ENCODE measurements at regions not wholly inside any gene's neighbourhood (a gene's known extent, or its start where the extent isn't known, plus 50 kb on each side); places are given as distances from the start of the nearest gene placed in this dataset.
"Not testable (repeated sequence)": the region's sequence is repeated elsewhere in the genome, so short reads cannot be mapped to it uniquely, and the experiment has no call there.

GRCh38 chr11:86175191-86175590 lies 69.4 kb upstream of the EED start:
- DNase-seq (ENCODE audit: low read depth, low spot score) = no peak
- no peaks in the 10 kb centered on the region for H3K36me3 ChIP-seq (ENCODE audit: insufficient read depth, low read length)
- H3K27ac ChIP-seq = no peak overlapping the region
- H3K9ac ChIP-seq (ENCODE audit: insufficient read length) = no peak overlapping the region
- H3K4me3 ChIP-seq = no peak overlapping the region
- no peak for TF ChIP-seq EZH2 (IDR thresholded peaks at IDR 0.05)
- TF ChIP-seq FOXP2 (optimal IDR thresholded peaks at IDR 0.05; ENCODE audit: control extremely low read depth, extremely low read length, insufficient read depth) = no peak
- TF ChIP-seq POLR2AphosphoS5 (IDR thresholded peaks at IDR 0.05; ENCODE audit: borderline replicate concordance, low read depth, low read length) = no peak
- H3K9me3 ChIP-seq (ENCODE audit: low read depth, low read length) = no peaks in the 10 kb centered on the region; the same call in 1 of the 2 replicates

- no peak for DNase-seq (ENCODE audit: low read depth, low spot score)
- no peak overlapping the region for H3K9ac ChIP-seq (ENCODE audit: insufficient read length)
- no peaks in the 10 kb centered on the region for H3K36me3 ChIP-seq (ENCODE audit: insufficient read depth, low read length)
- H3K4me3 ChIP-seq = no peak overlapping the region
- TF ChIP-seq EZH2 (IDR thresholded peaks at IDR 0.05) (no peak), FOXP2 (optimal IDR thresholded peaks at IDR 0.05; ENCODE audit: control extremely low read depth, extremely low read length, insufficient read depth) (no peak), POLR2AphosphoS5 (IDR thresholded peaks at IDR 0.05; ENCODE audit: borderline replicate concordance, low read depth, low read length) (no peak)
- H3K27ac ChIP-seq = no peak overlapping the region
- no peaks in the 10 kb centered on the region; the same call in 1 of the 2 replicates for H3K9me3 ChIP-seq (ENCODE audit: low read depth, low read length)
These were observed 70.2 kb upstream of the EED start for GRCh38 chr11:86174101-86175046.

DNA sequence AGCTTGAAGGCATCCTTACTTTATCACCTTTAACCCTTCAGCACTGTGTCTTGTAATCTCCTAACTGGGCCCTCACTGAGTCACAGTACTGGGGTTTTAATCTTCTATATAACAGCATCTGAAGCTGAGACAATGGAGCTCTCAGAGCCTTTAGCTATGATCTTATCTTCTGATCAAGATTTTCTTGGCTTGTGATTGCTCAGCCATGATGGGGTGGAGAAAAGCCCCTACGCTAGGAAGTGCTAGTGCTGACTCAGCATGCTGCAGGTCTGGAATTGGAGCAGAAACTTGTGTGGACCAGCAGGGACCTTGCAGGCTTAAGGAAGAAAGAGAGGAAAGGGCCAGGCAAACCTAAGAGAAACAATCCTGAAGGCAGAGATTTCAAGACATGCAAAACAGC lies 71.7 kb upstream of the EED start:
- no peak overlapping the region for H3K9ac ChIP-seq (ENCODE audit: insufficient read length)
- no peak for DNase-seq (ENCODE audit: low read depth, low spot score)
- H3K36me3 ChIP-seq (ENCODE audit: insufficient read depth, low read length) = no peaks in the 10 kb centered on the region

DNA sequence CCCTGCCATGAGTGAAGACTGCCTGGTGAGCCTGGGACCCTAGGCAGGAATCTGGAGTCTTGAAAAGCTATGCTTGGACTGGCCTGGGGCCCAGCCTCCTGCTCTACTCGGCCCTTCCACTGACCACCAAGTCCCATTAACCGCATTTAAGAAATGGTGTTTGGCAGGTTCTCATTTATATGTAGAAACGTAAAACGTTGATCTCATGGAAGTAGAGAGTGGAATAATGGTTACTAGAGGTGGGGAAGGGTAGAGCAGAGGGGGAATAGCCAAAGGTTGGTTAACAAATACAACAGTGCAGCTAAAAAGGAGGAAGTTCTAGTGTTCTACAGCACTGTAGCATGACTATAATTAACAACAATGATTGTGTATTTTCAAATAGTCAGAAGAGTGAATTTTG lies 72.9 kb upstream of the EED start:
- Histone ChIP-seq H3K4me3 (no peak overlapping the region), H3K36me3 (ENCODE audit: insufficient read depth, low read length) (no peaks in the 10 kb centered on the region), H3K9ac (ENCODE audit: insufficient read length) (no peak overlapping the region), H3K9me3 (ENCODE audit: low read depth, low read length) (no peaks in the 10 kb centered on the region), H3K27ac (no peak overlapping the region)
- DNase-seq (ENCODE audit: low read depth, low spot score) = no peak
- TF ChIP-seq EZH2 (IDR thresholded peaks at IDR 0.05) = no peak
- no peak for TF ChIP-seq POLR2AphosphoS5 (IDR thresholded peaks at IDR 0.05; ENCODE audit: borderline replicate concordance, low read depth, low read length)
- TF ChIP-seq FOXP2 (optimal IDR thresholded peaks at IDR 0.05; ENCODE audit: control extremely low read depth, extremely low read length, insufficient read depth) = no peak

More for the DNA sequence above, 71.7 kb upstream of the EED start:
- TF ChIP-seq EZH2 (IDR thresholded peaks at IDR 0.05) (no peak), FOXP2 (optimal IDR thresholded peaks at IDR 0.05; ENCODE audit: control extremely low read depth, extremely low read length, insufficient read depth) (no peak), POLR2AphosphoS5 (IDR thresholded peaks at IDR 0.05; ENCODE audit: borderline replicate concordance, low read depth, low read length) (no peak)
- Histone ChIP-seq H3K4me3 (no peak overlapping the region), H3K27ac (no peak overlapping the region), H3K9me3 (ENCODE audit: low read depth, low read length) (no peaks in the 10 kb centered on the region)

- Histone ChIP-seq H3K27ac (no peak overlapping the region), H3K9ac (ENCODE audit: insufficient read length) (no peak overlapping the region)
These were observed 76.9 kb upstream of the EED start for GRCh38 chr11:86167499-86168164.

GRCh38 chr11:86166287-86166686 lies 78.3 kb upstream of the EED start:
- not testable (repeated sequence) for H3K36me3 ChIP-seq (ENCODE audit: insufficient read depth, low read length); H3K27ac ChIP-seq; H3K4me3 ChIP-seq; H3K9ac ChIP-seq (ENCODE audit: insufficient read length); DNase-seq (ENCODE audit: low read depth, low spot score); H3K9me3 ChIP-seq (ENCODE audit: low read depth, low read length)

More at GRCh38 chr11:86167499-86168164, 76.9 kb upstream of the EED start:
- Histone ChIP-seq H3K36me3 (ENCODE audit: insufficient read depth, low read length) (no peaks in the 10 kb centered on the region), H3K4me3 (no peak overlapping the region), H3K9me3 (ENCODE audit: low read depth, low read length) (no peaks in the 10 kb centered on the region)
- TF ChIP-seq FOXP2 (optimal IDR thresholded peaks at IDR 0.05; ENCODE audit: control extremely low read depth, extremely low read length, insufficient read depth) (no peak), EZH2 (IDR thresholded peaks at IDR 0.05) (no peak), POLR2AphosphoS5 (IDR thresholded peaks at IDR 0.05; ENCODE audit: borderline replicate concordance, low read depth, low read length) (no peak)
- no peak for DNase-seq (ENCODE audit: low read depth, low spot score)

GRCh38 chr11:86164106-86164505 lies 80.4 kb upstream of the EED start:
- no peak for TF ChIP-seq POLR2AphosphoS5 (IDR thresholded peaks at IDR 0.05; ENCODE audit: borderline replicate concordance, low read depth, low read length)
- DNase-seq (ENCODE audit: low read depth, low spot score) = no peak
- Histone ChIP-seq H3K4me3 (no peak overlapping the region), H3K9ac (ENCODE audit: insufficient read length) (no peak overlapping the region), H3K9me3 (ENCODE audit: low read depth, low read length) (no peaks in the 10 kb centered on the region), H3K27ac (no peak overlapping the region), H3K36me3 (ENCODE audit: insufficient read depth, low read length) (no peaks in the 10 kb centered on the region)

- not testable (repeated sequence) for H3K9me3 ChIP-seq (ENCODE audit: low read depth, low read length); H3K9ac ChIP-seq (ENCODE audit: insufficient read length); H3K4me3 ChIP-seq; H3K36me3 ChIP-seq (ENCODE audit: insufficient read depth, low read length); DNase-seq (ENCODE audit: low read depth, low spot score); H3K27ac ChIP-seq
These were observed 81.2 kb upstream of the EED start for GRCh38 chr11:86163221-86163876.
